Left lung (tissue), 4 donors: ENCODE measurements at regions not wholly inside any gene's neighbourhood (a gene's known extent, or its start where the extent isn't known, plus 50 kb on each side); places are given as distances from the start of the nearest gene placed in this dataset.
"Not testable (repeated sequence)": the region's sequence is repeated elsewhere in the genome, so short reads cannot be mapped to it uniquely, and the experiment has no call there.

Experiments
- ATAC-seq: fragments of 200-7000 bp; cut with Tn5 transposase; one replicate; pipeline ENCODE4 v1.9.1; 2020; ENCODE audit warnings: moderate library complexity
- DNase-seq, 4 donors: peaks; one replicate each; pipeline ENCODE4 v3.0.0-alpha.2; 2013 to 2020
- H3K27ac ChIP-seq, 2 donors: fragments of 200-600 bp; sonication (generic) in 1 of 2; one replicate each; pipeline versions ENCODE4 v1.5.0 to v1.8.0; 2020 to 2021
- H3K27me3 ChIP-seq, 2 donors: fragments of 200-600 bp; sonication (generic) in 1 of 2; one replicate each; pipeline versions ENCODE4 v1.5.0 to v1.8.0; 2020 to 2021
- H3K36me3 ChIP-seq, 2 donors: fragments of 200-600 bp; sonication (generic) in 1 of 2; one replicate each; pipeline versions ENCODE4 v1.5.0 to v1.8.0; 2020 to 2021
- H3K4me1 ChIP-seq, 2 donors: fragments of 200-600 bp; one replicate each; pipeline ENCODE4 v1.8.0; 2021
- H3K4me3 ChIP-seq, 2 donors: fragments of 200-600 bp; sonication (generic) in 1 of 2; one replicate each; pipeline versions ENCODE4 v1.5.0 to v1.8.0; 2020 to 2021; ENCODE audit warnings: mild to moderate bottlenecking in 1 of 2
- H3K9me3 ChIP-seq, 2 donors: fragments of 200-600 bp; sonication (generic) in 1 of 2; one replicate each; pipeline versions ENCODE4 v1.5.0 to v1.8.0; 2020 to 2021
- CTCF ChIP-seq, 2 donors: fragments of 200-600 bp; sonication (generic) in 1 of 2; IDR thresholded peaks; one replicate each; pipeline versions ENCODE4 v1.5.0 to v1.8.0; 2021; ENCODE audit warnings: antibody characterized with exemption in 2 of 2
- intact Hi-C, 2 donors: fragments of 100-400 bp; cut with DNase I; formaldehyde crosslinking; loops; one replicate each; pipeline versions ENCODE4 v1.11.2 to v1.14.2; 2022
- donor health status: DM: no; HTN: yes; CAD: no.
- donor health status: DM: no; HTN: no; CAD: no.

GRCh38 chr2:67904966-67905365 lies 157.8 kb downstream of the C1D start:
- H3K4me3 ChIP-seq, result no peak overlapping the region
- H3K27me3 ChIP-seq, result no peaks in the 10 kb centered on the region
- no peaks in the 10 kb centered on the region for H3K36me3 ChIP-seq
- no peaks in the 10 kb centered on the region for H3K4me1 ChIP-seq
- intact Hi-C loops, result no loop called here
- H3K9me3 ChIP-seq, result no peaks in the 10 kb centered on the region
- ATAC-seq (no peak), DNase-seq (no peak)
- TF ChIP-seq CTCF (IDR thresholded peaks at IDR 0.05), result no peak
- H3K27ac ChIP-seq, result no peak overlapping the region

GRCh38 chr2:67906547-67906946 lies 156.3 kb downstream of the C1D start:
- DNase-seq, H3K36me3 ChIP-seq, H3K4me3 ChIP-seq, H3K27me3 ChIP-seq, intact Hi-C loops, H3K27ac ChIP-seq, H3K9me3 ChIP-seq, ATAC-seq, H3K4me1 ChIP-seq: not testable (repeated sequence)

- TF ChIP-seq CTCF (IDR thresholded peaks at IDR 0.05), result no peak
- Histone ChIP-seq H3K4me3 (no peak overlapping the region), H3K9me3 (no peaks in the 10 kb centered on the region), H3K27me3 (no peaks in the 10 kb centered on the region), H3K4me1 (no peaks in the 10 kb centered on the region), H3K27ac (no peak overlapping the region), H3K36me3 (no peaks in the 10 kb centered on the region)
- ATAC-seq (peak; percentile 21), DNase-seq (no peak)
- intact Hi-C loops, result no loop called here
Observed at GRCh38 chr2:67917332-67918054, 145.3 kb downstream of the C1D start.

- ATAC-seq, result no peak
- DNase-seq, result no peak
- TF ChIP-seq CTCF (IDR thresholded peaks at IDR 0.05), result no peak
- Histone ChIP-seq H3K27ac (no peak overlapping the region), H3K9me3 (no peaks in the 10 kb centered on the region), H3K27me3 (no peaks in the 10 kb centered on the region), H3K4me3 (no peak overlapping the region), H3K4me1 (no peaks in the 10 kb centered on the region), H3K36me3 (no peaks in the 10 kb centered on the region)
- intact Hi-C loops, result no loop called here
Observed at GRCh38 chr2:67918471-67918870, 144.3 kb downstream of the C1D start.

- no peak overlapping the region for H3K27ac ChIP-seq
- no peak for DNase-seq
- intact Hi-C loops, result no loop called here
- no peak overlapping the region for H3K4me3 ChIP-seq
- no peaks in the 10 kb centered on the region for H3K27me3 ChIP-seq
- H3K36me3 ChIP-seq, result no peaks in the 10 kb centered on the region
- H3K9me3 ChIP-seq, result no peaks in the 10 kb centered on the region
- no peaks in the 10 kb centered on the region for H3K4me1 ChIP-seq
- no peak for ATAC-seq
- no peak for TF ChIP-seq CTCF (IDR thresholded peaks at IDR 0.05)
Observed at GRCh38 chr2:67919490-67919889, 143.3 kb downstream of the C1D start.
